K562 (cell line): ENCODE measurements at regions not wholly inside any gene's neighbourhood (a gene's known extent, or its start where the extent isn't known, plus 50 kb on each side); places are given as distances from the start of the nearest gene placed in this dataset.

Source experiments
- CBFA2T3 ChIP-seq: fragments of 450-650 bp; IDR thresholded peaks from 2 replicates; pipeline ENCODE4 v1.6.1; 2017
- CTCFL ChIP-seq: IDR thresholded peaks from 2 replicates; pipeline ENCODE4 v1.6.1; 2011; ENCODE audit warnings: borderline replicate concordance, low read depth, mild to moderate bottlenecking, moderate library complexity, low read length; ENCODE audit not compliant: insufficient read depth, poor library complexity, severe bottlenecking
- E2F1 ChIP-seq: sonication (generic); formaldehyde crosslinking; IDR thresholded peaks from 2 replicates; pipeline ENCODE4 v1.8.1; 2023; ENCODE audit warnings: mild to moderate bottlenecking, missing genetic modification reagents, moderate library complexity
- E2F8 ChIP-seq: fragments of 450-650 bp; IDR thresholded peaks from 2 replicates; pipeline ENCODE4 v1.7.1; 2018; ENCODE audit warnings: mild to moderate bottlenecking, low read depth; ENCODE audit not compliant: partially characterized antibody
- EWSR1 ChIP-seq: fragments of 450-650 bp; IDR thresholded peaks from 2 replicates; pipeline ENCODE4 v1.6.1; 2018; ENCODE audit warnings: borderline replicate concordance, mild to moderate bottlenecking, low read depth, moderate library complexity; ENCODE audit not compliant: partially characterized antibody
- GTF2A2 ChIP-seq: IDR thresholded peaks from 2 replicates; pipeline ENCODE4 v1.6.1; 2016; ENCODE audit warnings: mild to moderate bottlenecking, missing genetic modification characterization, missing compliant biosample characterization
- IRF9 ChIP-seq: fragments of 450-650 bp; IDR thresholded peaks from 2 replicates; pipeline ENCODE4 v1.6.1; 2016; ENCODE audit warnings: missing biosample characterization, missing genetic modification characterization
- NCOR1 ChIP-seq: fragments of 450-650 bp; IDR thresholded peaks from 2 replicates; pipeline ENCODE4 v1.6.1; 2016; ENCODE audit warnings: mild to moderate bottlenecking, moderate library complexity
- PCBP1 ChIP-seq: fragments of 200-400 bp; formaldehyde crosslinking; IDR thresholded peaks from 2 replicates; pipeline ENCODE4 v1.6.1; 2018; ENCODE audit warnings: mild to moderate bottlenecking, low read depth, low read length; ENCODE audit not compliant: poor library complexity, severe bottlenecking
- RERE ChIP-seq: sonication (generic); formaldehyde crosslinking; IDR thresholded peaks from 2 replicates; pipeline ENCODE4 v1.8.0; 2023; ENCODE audit warnings: missing genetic modification reagents, mild to moderate bottlenecking, borderline replicate concordance
- SMARCA4 ChIP-seq: fragments of 450-650 bp; IDR thresholded peaks from 2 replicates; pipeline ENCODE4 v1.6.1; 2016
- SMC3 ChIP-seq: conservative IDR thresholded peaks from 2 replicates; pipeline ENCODE4 v1.6.1; 2011; ENCODE audit warnings: low read depth, low read length, improper control_type of control experiment; ENCODE audit not compliant: insufficient read depth
- ZBTB12 ChIP-seq: fragments of 250-450 bp; sonication (Bioruptor Pico); IDR thresholded peaks from 2 replicates; pipeline ENCODE4 v1.4.0; 2020

- no peak for TF ChIP-seq E2F8
- no peak for TF ChIP-seq ZBTB12 (CRISPR knock-in tag)
- no peak for TF ChIP-seq EWSR1
- TF ChIP-seq IRF9 (tag): no peak
- TF ChIP-seq SMC3: no peak
- TF ChIP-seq CTCFL: no peak
- no peak for TF ChIP-seq CBFA2T3
- no peak for TF ChIP-seq NCOR1
- no peak for TF ChIP-seq RERE (CRISPR knock-in tag)
- no peak for TF ChIP-seq SMARCA4
- TF ChIP-seq E2F1 (CRISPR knock-in tag): no peak
- TF ChIP-seq PCBP1: no peak
- TF ChIP-seq GTF2A2 (tag): no peak
Measured at GRCh38 chrX:67342138-67342537, 201.7 kb upstream of the AR start (continued).
